DMS79 (cell line): ENCODE measurements at regions not wholly inside any gene's neighbourhood (a gene's known extent, or its start where the extent isn't known, plus 50 kb on each side); places are given as distances from the start of the nearest gene placed in this dataset.
"Not testable (repeated sequence)": the region's sequence is repeated elsewhere in the genome, so short reads cannot be mapped to it uniquely, and the experiment has no call there.

Experiments used
- DNase-seq: peaks from one replicate; lab custom pipeline; 2025; lab: John Stamatoyannopoulos, UW

DNA sequence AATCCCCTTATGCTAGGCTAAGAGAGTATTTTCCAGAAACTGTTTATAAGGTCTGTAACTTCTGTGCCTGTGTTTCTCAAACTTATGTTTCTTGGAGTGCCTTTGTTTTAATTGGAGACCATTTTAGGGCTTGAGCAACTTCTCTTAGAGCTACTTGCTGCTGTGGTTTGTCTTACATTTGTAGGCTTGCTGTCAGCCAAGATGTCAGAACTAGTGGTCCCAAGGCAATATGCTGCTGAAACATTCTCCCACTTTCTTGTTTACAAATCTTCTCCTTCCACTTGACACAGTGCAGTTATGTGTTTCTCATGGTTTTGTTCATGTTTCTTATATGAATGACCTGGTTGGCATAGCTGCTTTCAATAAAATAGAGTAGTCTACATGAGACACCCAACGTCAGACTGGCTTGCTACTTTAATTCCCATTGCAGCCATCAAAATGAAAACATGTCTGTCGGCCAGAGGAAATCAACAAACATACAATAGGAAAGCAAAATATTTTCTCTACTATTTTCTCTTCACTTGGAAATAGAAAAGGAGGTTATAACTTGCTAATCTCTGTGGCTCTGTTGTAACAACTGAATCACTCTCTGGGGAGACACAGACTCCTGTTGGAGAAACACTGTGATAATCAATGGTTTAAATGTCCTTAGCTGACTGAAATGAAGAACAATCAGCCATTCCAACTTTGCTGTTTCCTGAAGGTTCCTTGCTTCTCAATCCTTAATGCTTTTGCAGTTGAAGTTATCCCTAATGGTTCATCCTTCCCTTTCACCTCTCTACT lies 426.4 kb downstream of the PDGFC start:
- DNase-seq: no peak

DNA sequence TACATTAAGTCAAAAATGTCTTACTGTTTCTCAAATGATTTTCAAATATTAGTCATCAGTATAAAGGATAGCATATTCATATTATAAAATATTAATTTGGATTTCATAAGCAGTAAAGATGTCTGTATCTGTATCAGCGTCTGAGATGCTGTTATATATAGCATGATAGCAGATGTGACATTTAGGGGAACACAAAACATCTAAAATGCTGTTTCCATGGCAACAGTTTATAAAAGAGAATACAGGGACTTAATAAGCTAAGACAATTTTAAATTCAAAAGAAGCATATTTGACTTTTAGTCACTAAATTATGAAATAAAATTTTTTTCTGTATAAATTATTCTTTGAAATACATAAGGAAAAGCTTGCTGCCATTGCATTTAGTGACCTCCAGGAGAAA lies 432.2 kb downstream of the PDGFC start:
- no peak for DNase-seq

DNA sequence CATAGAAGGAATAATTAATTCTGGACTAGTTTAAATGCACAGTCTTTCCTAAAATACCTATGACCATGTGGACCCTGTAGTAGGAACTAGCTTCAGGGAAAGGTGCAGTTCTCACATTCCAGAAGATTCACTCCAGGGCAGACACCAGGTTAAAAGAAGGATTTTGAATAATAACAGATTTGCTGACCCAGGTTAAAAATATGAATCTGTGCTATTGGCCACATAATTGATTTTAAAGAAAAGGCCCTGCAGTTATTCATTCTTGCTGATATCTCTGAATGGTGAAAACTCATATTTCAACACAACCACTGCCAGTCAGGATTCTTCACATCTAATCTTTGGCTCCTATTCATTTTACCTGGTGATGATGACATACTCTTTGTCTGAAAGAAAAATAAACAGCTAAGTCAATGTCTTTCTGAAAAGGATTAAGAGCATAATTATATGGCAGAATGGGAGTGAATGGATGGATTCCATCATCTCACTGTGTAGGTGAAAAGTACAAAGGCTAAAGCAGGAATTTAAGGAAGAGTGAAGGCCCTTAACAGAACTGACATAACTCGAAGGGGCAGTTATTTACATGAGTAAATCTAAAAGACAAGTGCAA lies 432.8 kb downstream of the PDGFC start:
- no peak for DNase-seq

DNA sequence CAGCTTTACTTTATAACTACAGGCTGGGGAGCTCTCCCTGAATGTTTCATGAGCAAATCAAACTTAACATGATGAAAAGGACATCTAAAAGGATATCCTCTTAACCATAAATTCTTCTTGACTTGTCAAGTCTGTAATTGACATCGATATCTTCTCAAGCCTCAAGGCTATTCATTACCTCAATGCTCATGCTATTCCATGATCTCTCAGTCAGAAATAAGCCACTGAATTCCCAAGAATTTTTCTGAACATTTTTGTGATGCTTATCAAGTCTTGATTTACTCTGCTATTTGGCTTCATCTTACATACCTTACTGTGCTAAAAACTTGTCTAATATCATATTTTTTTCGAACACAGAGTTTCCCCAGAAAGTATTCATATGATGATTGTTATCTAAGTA lies 433.4 kb downstream of the PDGFC start:
- no peak for DNase-seq

DNA sequence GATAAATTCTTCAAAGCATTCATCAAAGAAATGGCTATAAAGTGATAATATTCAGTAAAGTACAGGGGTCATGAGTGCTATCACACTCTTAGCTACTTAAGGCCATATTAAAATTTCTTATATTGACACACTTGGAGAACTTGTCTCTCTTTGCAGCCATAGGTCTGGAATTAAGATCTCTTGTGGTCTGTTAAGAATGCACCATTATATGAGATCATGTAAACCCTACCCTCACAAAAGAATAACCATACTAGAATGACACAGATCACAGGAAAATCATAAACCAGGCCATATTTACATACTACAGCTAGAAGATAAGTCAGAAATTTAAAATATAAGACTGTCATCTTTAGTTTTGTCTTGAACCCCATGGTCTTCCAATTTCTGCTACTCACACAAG lies 434.3 kb downstream of the PDGFC start:
- no peak for DNase-seq

DNA sequence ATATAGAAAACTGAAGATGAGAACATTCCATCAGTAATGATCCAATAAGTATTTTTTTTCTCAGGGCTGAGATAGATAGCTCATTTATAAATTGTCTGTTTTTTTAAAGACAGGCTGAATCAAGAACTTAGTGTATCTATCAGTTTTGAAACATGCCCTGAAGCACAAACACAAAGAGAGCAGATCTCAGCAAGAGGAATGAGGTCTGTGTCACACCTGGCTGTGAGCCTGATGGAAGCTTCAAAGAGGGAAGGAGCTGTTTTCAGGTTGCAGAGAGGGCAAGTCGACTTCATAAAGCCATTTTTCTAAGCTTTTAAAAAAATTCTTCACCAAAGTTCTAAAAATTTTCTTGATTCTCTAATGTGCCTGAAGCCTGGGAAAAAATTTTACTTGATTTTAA lies 434.9 kb downstream of the PDGFC start:
- DNase-seq: no peak

DNA sequence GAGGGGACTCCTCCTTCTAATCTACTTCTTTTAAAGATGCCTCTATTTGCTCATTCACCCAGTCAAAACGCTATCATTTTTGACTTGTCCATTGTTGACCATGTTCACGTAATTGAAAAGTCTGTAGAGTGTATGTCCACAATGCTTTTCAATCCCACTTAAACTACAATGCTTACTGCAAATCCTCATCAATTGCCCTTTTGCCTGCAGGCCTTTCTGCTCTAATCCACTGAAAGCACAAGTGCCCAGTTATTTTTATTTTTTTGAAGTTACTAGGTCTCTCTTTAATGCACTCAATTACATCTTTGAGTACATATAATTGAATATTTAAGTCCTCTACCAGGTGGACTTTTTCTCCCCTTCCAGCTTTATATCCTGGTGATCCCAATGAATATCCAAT lies 437.4 kb downstream of the PDGFC start:
- DNase-seq: no peak

DNA sequence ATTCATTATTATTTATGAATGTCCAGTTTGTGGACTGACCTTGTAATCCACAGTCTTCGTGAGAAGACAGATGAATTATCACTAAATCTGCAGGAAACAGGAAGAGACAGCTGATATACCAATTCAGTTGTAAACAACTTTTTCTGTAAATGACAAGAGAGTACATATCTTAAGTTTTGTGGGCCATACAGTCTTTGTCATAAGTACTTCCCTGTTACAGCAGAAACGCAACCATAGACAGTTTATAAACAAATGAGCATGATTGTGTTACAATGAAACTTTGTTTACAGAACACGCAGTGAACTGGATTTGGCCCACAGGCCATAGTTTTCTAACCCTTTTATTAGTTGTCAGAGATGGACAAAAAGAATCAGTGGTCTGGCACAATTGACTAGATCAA lies 443.4 kb downstream of the PDGFC start:
- no peak for DNase-seq

DNA sequence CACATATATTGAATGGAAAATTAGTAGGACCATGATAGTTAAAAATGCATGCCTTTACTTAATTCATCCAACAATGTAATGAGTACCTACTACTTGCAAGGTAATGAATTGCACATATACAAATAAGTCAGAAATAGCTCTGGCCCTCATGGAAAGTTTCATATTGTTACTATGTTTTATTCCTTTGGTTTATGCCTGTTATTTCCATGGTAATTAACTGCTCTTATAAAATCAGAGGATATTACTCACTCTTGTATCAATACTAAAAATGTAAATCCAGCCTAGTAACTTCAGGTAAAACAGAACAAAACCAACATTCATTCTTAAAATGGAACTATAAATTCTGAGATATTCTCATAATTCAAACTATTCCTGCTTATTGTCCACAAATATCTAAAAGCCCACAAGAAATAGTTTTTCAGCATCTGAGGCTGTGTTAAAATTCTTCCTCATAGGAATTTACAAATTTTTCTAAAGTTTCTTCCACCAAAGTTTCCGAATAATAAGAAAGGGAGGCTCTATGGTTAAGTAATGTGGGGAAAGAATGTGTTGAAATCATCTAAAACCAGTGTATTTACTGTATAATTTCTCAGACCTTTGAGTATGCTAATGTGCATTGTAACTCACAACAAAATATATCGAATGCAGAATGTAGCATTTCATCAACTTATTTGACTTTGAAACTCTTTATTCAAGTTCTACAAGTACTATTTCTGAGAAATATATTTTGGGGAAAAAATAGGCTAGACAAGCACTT lies 444.2 kb downstream of the PDGFC start:
- DNase-seq: no peak

DNA sequence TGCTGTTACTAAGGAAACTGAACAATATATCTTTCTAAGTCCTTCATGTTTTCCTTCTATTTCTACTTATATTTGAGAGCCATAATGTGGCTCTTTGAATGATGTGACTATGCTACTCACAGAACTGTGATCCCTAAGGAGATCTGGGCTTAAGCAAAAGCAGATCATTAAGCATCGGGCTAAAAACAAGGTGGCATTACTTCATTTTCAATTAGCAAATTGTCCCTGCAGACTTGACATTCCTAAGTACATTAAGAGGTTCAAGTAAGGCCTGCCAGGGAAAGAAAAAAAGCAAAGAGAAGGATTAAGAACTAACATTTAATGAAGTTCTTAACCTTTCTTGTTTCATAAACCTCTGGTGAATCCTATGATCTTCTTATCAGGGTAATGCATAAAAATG lies 447.6 kb downstream of the PDGFC start:
- no peak for DNase-seq

DNA sequence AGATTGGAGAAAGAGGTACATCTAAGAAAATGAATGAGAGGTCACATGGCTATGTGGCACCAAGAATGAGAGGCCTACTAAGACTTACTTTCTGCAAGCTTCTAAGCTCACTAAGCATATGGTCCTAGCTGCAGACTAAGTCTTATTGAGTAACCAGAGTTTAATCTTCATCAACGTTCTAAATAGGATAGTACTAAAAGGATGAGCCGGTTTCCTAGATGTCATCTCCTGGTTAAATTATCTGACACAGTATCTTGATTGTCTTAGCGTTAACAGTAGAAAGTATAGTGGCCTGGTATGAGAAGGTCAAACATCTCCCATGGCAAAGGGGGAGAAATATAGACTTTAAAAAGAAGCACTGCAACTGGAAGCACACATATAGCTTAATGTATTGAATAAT lies 448.1 kb downstream of the PDGFC start:
- DNase-seq: no peak

DNA sequence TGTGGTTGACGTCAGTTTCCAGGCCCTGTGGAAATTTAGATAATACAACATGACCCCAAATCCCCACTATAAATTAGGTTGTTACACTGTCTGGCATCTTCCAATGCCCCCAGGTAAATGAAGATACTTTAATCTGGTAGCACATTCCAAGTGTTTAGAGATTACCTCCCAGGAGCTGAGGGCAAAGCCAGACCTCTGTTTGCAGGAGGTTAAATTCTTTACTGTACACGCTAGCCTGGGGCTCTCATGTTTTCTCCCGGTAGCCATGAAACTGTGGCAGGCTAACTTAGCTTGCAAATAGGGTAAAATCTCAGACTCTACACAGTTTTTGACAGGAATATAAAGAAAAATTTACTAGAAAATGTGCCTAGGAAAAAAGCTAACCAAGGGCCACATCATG lies 450.0 kb downstream of the PDGFC start:
- DNase-seq: no peak

DNA sequence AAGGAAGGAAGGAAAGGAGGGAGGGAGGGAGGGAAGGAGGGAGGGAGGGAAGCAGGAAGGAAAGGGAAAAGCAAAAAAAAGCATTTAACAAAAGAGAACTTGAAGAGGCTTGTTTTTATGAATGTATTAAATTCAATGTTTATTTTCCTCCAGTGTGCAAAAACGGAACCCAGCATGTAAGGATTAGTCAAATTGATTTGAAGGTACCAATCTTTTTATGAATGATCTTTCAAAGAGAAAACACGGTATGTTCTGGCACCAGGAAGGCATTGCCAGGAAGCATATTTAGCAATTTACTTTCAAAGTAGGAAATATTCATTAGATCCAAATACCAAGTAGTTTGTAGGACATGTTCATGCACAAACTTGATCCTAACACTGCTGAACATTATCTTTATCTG lies 453.6 kb downstream of the PDGFC start:
- no peak for DNase-seq

DNA sequence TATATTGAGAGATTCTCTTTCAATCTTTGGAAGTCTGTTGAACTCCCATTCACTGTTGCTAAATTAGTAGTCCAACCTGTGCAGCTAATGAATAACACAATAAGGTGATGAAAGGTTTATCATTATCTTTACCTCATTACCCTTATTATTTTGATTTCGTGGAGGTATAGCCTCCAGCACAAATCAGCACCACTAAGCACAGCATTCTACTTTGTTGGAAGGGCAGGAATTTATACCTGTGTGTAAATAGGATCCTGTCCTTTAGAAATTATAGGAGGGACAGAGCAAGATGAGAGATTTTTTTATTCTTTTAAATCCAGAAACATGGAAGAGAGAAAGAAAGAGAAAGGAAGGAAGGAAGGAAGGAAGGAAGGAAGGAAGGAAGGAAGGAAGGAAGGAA lies 454.1 kb downstream of the PDGFC start:
- DNase-seq: no peak

DNA sequence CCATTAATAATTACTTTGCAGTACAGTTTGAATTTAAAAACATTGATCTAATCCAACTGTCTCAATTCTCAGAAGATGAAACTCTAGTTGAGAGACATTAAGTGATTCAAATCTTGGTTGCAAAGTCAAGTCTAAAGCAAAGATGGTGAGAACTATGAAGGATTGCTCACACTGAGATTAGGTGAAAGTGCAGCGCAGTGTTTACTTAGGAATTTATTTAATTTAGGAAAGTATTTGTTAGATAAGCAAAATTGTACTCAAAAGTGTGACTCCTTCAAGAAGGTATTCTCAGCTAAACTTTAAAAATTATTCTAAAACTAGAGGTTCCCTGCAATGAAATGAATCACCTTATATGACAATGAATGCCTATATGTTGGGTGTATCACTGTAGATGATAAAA lies 454.9 kb downstream of the PDGFC start:
- no peak for DNase-seq

DNA sequence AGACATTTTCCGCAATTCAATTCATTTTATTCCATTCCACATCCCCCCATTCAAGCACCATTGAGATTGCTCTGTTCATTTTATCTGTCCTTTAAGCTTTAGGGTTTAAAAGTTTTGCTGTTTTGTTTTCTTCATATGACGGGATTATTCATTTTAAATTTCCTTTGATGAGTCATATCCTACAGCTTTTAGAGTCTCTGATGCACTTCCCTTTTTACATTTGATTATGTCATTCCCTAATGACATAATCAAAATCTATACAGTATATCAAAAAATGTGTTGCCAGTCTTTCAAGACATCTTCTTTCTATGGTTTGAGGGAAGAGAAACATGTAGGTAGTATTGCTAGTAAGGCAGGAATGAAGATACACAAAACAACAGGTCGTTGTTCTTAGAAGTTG lies 456.3 kb downstream of the PDGFC start:
- DNase-seq: no peak

DNA sequence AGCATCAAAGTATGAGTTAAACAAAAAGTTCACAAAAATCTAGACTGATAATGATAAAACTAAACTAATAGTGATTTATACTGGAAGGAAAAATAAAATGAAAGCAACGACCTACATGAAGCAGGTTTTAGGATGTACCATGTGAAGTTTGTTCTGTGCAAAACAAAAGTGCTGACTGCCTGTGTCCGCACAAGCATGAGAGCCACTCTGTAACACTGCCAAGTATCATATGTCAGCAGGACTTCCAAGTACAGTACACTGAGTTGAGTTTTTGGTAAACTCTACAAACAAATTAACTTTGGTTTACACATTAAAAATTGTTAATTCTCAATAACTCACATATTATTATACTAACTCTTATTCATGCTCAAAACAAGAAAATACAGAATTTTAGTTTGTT lies 459.0 kb downstream of the PDGFC start:
- no peak for DNase-seq

DNA sequence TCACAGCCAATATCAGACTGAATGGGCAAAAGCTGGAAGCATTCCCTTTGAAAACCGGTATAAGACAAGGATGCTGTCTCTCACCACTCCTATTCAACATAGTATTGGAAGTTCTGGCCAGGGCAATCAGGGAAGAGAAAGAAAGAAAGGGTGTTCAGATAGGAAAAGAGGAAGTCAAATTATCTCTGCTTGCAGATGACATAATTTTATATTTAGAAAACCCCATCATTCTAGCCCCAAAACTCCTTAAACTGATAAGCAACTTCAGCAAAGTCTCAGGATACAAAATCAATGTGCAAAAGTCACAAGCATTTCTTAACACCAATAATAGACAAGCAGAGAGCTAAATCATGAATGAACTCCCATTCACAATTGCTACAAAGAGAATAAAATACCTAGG lies 461.7 kb downstream of the PDGFC start:
- DNase-seq: not testable (repeated sequence)

DNA sequence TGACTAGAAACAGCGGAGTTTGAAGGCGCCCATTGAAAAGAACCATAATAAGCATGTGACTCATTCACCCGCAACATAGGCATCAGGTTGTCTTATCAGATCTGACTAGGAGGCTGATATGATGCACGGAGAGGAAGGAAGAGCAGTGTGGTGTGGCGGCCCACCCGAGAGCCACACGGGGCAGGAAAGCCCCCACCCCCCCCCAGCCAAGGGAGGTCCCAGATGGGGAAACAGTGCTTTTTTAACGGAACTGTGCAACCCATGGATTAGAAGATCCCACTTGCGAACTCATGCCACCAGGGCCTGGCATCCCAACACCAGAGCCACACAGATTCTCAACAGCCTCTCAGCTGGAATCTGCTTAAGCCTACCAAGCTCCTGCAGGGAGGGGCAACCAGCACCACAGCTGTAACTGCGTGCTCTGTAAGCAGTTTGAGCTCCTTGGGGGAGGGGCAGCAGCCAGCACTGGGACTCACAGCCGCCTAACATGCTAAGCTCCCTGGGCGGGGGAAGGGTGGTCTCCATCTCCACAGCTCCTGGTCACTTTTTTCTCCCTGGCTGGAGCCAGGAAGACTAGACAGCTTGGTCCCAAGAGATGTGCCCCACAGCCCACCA lies 466.2 kb downstream of the PDGFC start:
- no peak for DNase-seq

DNA sequence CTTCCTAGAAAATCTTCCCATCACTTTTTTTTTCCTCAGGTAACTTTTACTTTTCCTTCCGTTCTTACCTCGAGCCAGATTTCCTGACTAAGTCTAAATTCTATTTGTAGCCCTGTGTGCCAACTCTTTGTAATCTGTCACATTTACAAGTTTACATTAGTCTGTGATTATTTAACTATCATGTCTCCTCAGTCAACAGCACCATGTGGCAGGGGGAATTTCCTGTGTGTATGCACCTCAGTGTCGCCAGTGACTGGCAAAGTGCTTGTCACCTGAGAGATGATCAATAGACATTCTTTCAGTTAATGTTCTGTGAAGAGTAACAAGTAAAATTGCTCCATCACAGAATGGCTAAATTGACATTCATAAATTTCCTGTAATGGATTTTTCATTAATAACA lies 468.5 kb downstream of the PDGFC start:
- DNase-seq: no peak

DNA sequence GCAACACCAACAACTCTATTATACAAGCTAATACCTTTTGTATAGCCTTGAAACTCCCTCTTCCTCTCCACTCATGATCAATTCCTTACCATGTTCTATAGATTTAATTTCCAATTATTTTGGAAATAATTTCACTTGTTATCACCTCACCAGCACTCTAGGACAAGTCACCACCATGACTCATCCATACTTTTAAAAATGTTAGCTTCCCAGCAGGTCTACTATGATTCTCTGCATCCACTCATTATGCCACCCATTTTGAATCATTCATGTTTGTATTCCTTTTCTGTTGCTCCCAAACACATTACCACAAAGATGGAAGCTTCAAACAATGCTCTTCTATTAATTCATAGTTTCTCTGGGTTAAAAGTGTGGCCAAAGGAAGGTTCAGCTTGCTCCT lies 469.6 kb downstream of the PDGFC start:
- no peak for DNase-seq

DNA sequence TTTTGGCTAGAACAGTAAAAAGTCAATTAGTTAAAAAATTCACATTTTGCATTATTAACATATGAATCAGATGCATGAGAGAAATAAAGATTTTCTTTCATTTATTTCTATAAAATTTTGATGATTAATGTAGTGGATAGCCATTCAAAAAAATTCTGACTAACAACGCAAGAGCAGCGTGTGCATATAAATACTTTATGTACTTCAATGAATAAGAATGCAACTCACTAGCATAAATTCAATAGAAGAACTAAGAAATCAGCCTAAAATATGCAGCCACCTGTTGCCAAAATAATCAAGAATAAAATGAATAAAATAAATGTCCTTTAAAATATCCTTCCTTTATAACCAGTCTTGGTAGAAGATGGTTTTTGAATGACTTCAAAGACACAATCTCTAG lies 471.9 kb downstream of the PDGFC start:
- no peak for DNase-seq

DNA sequence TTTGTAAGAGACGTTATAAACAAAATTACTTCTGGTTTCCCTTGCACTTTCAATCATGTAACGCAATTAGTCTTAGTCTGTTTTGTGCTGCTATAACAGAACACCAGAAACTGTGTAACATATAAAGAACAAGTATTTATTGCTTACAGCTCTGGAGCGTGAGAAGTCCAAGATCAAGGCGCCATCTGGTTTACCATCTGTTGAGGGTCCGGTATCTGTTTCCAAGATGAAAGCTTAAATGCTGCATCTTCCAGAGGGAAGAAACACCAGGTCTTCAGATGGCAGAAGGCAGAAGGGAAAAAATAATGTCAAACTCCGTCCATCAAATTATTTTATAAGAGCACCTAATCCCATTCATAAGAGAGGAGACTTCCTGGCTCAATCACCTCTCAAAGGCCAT lies 474.1 kb downstream of the PDGFC start:
- DNase-seq: no peak
